AG09309 (cell line): ENCODE measurements at regions not wholly inside any gene's neighbourhood (a gene's known extent, or its start where the extent isn't known, plus 50 kb on each side); places are given as distances from the start of the nearest gene placed in this dataset.
"Not testable (repeated sequence)": the region's sequence is repeated elsewhere in the genome, so short reads cannot be mapped to it uniquely, and the experiment has no call there.

Experiments used
- DNase-seq: peaks from one replicate; pipeline ENCODE4 v3.0.0-alpha.2; 2010; ENCODE audit warnings: low read depth
- H3K4me3 ChIP-seq: 2 replicates; pipeline ENCODE4 v1.5.1; 2011; ENCODE audit warnings: mild to moderate bottlenecking, low read depth, low read length, moderate library complexity; ENCODE audit not compliant: control insufficient read depth
- TF ChIP-seq, protein P1 (sequence below): IDR thresholded peaks from 2 replicates; pipeline ENCODE4 v1.5.1; 2011; ENCODE audit warnings: mild to moderate bottlenecking, low read depth, low read length, inconsistent platforms; ENCODE audit not compliant: insufficient read depth, control insufficient read depth; ENCODE audit errors: missing control alignments

DNA sequence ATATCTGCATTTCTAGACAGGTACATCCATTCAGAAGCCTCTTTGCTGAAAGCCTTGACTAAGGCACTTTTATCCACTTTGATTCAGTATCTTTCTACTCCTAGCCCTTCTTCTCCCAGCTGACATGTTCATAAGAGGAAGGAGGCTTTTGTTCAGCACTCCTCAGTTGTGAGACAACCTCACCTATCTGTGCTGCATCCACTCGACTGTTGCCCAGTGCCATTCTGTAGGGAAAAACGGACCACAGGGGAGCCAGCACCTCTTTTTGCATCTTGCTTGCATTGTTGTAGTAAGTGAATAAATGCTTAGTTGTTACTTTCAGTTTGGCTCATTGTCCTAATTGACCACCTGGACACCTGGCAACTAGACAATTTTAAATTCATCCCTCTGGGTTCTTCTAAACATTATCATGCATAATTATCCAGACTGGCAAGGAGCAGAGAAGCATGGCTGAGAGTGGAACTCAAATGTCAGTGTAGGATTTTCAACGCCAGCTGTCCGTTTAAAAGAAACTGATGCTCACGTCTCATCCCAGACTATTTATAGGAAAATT is 83.8 kb upstream of the BOD1L1 start:
- TF ChIP-seq, protein P1, sequence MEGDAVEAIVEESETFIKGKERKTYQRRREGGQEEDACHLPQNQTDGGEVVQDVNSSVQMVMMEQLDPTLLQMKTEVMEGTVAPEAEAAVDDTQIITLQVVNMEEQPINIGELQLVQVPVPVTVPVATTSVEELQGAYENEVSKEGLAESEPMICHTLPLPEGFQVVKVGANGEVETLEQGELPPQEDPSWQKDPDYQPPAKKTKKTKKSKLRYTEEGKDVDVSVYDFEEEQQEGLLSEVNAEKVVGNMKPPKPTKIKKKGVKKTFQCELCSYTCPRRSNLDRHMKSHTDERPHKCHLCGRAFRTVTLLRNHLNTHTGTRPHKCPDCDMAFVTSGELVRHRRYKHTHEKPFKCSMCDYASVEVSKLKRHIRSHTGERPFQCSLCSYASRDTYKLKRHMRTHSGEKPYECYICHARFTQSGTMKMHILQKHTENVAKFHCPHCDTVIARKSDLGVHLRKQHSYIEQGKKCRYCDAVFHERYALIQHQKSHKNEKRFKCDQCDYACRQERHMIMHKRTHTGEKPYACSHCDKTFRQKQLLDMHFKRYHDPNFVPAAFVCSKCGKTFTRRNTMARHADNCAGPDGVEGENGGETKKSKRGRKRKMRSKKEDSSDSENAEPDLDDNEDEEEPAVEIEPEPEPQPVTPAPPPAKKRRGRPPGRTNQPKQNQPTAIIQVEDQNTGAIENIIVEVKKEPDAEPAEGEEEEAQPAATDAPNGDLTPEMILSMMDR: no peak
- no peak overlapping the region for H3K4me3 ChIP-seq
- no peak for DNase-seq

DNA sequence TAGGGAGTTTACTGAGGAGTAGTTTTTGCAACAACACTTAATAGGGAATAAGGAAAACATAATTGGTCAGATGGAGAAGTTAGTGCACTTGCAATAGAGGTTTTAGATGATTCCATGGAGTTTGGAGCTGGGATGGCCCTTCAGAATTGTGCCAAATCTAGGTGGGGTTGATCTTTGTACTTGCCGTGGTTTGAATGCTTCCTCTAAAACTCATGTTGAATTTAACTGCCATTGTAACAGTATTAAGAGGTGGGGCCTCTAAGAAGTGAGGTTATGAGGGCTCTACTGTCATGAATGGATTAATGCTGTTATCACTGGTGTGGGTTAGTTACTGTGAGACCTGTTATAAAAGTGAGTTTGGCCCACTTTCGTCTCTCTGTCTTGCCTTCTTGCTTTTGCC is 94.4 kb upstream of the BOD1L1 start:
- DNase-seq: no peak
- H3K4me3 ChIP-seq: no peak overlapping the region
- TF ChIP-seq, protein P1: no peak

DNA sequence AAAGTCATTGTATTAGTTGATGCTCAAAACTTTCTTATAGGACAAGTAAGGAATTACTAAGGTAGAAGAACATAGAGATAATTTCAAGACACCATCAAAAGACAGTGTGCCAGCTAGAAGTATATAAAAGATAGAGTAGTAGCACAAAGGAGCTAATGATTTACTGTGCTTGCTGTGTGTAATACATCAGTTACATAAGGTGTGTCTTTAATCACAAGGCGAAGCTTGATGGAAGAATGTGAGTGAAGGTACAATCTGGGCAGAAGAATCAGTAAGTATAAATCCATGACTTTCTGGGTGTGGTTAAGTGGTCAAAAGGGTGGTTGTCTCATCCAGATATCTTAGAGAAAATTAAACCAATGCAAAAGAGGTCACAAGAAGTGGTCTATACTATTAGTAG is 95.1 kb upstream of the BOD1L1 start:
- TF ChIP-seq, protein P1: no peak
- DNase-seq: no peak
- no peak overlapping the region for H3K4me3 ChIP-seq

DNA sequence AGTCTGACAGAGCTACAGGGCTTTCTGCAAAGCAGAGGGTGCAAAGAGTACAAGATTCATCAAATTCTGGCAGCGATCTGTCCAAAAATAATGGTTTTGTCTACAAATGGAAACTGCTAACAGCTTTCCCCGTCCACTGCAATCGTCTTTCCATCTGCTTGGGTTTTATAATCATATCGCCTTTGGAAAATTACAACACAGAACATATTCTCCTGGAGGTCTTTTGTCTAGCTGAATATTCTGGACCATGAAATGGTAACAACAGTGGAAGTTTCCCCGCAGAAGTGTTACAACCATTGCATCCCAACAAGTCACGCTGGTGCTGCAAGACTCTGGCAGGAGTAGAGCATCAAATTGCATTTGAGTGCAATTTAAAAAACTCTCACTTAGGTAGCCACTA is 101.2 kb upstream of the BOD1L1 start:
- H3K4me3 ChIP-seq: no peak overlapping the region
- TF ChIP-seq, protein P1: no peak
- DNase-seq: no peak

DNA sequence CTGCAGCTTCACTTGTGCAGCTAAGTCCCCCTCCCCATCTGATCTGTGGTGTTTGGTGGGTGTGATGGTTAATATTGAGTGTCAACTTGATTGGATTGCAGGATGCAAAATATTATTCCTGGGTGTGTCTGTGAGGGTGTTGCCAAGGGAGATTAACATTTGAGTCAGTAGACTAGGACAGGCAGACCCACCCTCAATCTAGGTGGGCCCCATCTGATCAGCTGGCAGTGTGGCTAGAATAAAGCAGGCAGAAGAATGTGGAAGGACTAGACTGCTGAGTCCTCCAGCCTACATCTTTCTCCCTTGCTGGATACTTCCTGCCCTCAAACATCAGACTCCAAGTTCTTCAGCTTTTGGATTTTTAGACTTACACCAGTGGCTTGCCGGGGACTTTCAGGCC is 103.5 kb upstream of the BOD1L1 start:
- no peak for DNase-seq
- TF ChIP-seq, protein P1: no peak
- H3K4me3 ChIP-seq: no peak overlapping the region

DNA sequence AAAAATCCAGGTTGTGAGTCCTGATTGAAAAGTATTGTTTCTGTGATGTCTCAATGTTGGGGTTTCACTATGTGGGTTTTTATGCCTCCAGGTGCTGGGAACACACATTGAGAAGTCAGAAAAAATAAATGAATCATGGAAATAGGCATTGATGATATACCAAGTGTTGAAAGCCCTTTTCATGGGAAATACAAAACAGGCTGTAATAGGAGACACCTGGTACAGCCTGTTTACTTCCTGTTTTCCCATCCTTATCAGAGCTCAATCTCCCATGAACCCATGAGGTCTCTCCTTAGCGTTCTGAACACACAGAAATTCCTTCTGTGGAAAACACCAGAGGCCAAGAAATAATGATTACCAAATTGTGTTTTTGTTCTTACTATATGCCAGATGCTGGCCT is 106.3 kb upstream of the BOD1L1 start:
- no peak for DNase-seq
- TF ChIP-seq, protein P1: no peak

DNA sequence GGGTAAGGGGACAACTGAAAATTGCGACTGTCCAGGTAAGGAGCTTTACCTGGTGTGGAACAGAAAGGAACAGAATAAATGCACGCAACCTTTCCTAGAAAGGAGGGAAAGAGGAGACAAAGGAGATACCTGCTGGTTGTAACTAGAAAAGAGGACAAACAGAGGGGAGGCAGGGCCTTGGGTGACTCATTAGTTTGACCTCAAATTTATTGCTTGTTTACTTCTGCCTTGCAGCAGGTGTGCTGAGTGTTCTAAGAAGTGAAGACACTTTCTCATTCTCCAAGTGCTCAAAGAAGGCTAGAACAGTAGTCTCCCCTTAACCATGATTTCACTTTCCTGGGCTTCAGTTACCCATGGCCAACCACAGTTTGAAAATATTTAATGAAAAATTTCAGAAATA is 123.1 kb upstream of the BOD1L1 start:
- no peak overlapping the region for H3K4me3 ChIP-seq
- no peak for DNase-seq
- TF ChIP-seq, protein P1: no peak

More for the DNA sequence above, 106.3 kb upstream of the BOD1L1 start:
- H3K4me3 ChIP-seq: no peak overlapping the region

DNA sequence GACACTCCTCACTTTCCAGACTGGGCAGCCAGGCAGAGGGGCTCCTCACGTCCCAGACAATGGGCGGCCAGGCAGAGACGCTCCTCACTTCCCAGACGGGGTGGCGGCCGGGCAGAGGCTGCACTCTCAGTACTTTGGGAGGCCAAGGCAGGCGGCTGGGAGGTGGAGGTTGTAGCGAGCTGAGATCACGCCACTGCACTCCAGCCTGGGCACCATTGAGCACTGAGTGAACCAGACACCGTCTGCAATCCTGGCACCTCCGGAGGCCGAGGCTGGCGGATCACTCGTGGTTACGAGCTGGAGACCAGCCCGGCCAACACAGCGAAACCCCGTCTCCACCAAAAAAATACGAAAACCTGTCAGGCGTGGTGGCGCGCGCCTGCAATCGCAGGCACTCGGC is 134.1 kb upstream of the BOD1L1 start:
- DNase-seq, H3K4me3 ChIP-seq: not testable (repeated sequence)
